Caco-2 (cell line): ENCODE measurements at regions not wholly inside any gene's neighbourhood (a gene's known extent, or its start where the extent isn't known, plus 50 kb on each side); places are given as distances from the start of the nearest gene placed in this dataset.

Source experiments
- BruUV-seq: library from RNA; stranded (reverse); fragments of 400-500 nt; replicated peaks from 2 replicates; lab custom pipeline; 2021; lab: Mats Ljungman, UMichigan
- CTCF ChIA-PET: fragments of 300-600 bp; sonication (Branson Sonifier 250); formaldehyde crosslinking; loops from one replicate; lab custom pipeline; 2022; ENCODE audit warnings: antibody characterized with exemption; lab: Charles Lee
- POLR2A ChIA-PET: fragments of 300-600 bp; sonication (Branson Sonifier 250); formaldehyde crosslinking; loops from one replicate; lab custom pipeline; 2022; ENCODE audit warnings: antibody characterized with exemption; lab: Charles Lee
- DNase-seq, 2 experiments: peaks; one replicate each; pipeline versions ENCODE4 v3.0.0 to v3.0.0-alpha.2; 2020 to 2022
- H3K27me3 ChIP-seq: replicated peaks from 2 replicates; pipeline ENCODE4 v1.6.0; 2011; ENCODE audit warnings: low read length; ENCODE audit not compliant: control insufficient read depth, insufficient read depth
- H3K36me3 ChIP-seq: 2 replicates; pipeline ENCODE4 v1.5.1; 2011; ENCODE audit warnings: low read length; ENCODE audit not compliant: control insufficient read depth, insufficient read depth
- H3K4me1 ChIP-seq: fragments of 250-450 bp; sonication (Bioruptor Pico); 2 replicates; pipeline ENCODE4 v1.5.1; 2020; ENCODE audit warnings: mild to moderate bottlenecking
- H3K4me3 ChIP-seq: 2 replicates; pipeline ENCODE4 v1.5.1; 2011; ENCODE audit warnings: low read depth, mild to moderate bottlenecking, control low read depth, low read length
- H3K9me3 ChIP-seq: fragments of 250-450 bp; sonication (Bioruptor Pico); 2 replicates; pipeline ENCODE4 v1.5.1; 2020; ENCODE audit warnings: mild to moderate bottlenecking, moderate library complexity
- H3K27ac Mint-ChIP-seq: one replicate; pipeline ENCODE4 v1.8.0; 2022; ENCODE audit warnings: mixed read lengths; ENCODE audit not compliant: unreplicated experiment
- H3K27me3 Mint-ChIP-seq: one replicate; pipeline ENCODE4 v1.8.0; 2022; ENCODE audit warnings: mixed read lengths; ENCODE audit not compliant: insufficient read depth, unreplicated experiment
- H3K36me3 Mint-ChIP-seq: one replicate; pipeline ENCODE4 v1.8.0; 2022; ENCODE audit warnings: mild to moderate bottlenecking, mixed read lengths; ENCODE audit not compliant: insufficient read depth, unreplicated experiment
- H3K4me1 Mint-ChIP-seq: one replicate; pipeline ENCODE4 v1.8.0; 2022; ENCODE audit warnings: low read depth, mixed read lengths; ENCODE audit not compliant: unreplicated experiment
- H3K4me3 Mint-ChIP-seq: one replicate; pipeline ENCODE4 v1.8.0; 2022; ENCODE audit warnings: mild to moderate bottlenecking, moderate library complexity, mixed read lengths; ENCODE audit not compliant: unreplicated experiment
- H3K9me3 Mint-ChIP-seq: one replicate; pipeline ENCODE4 v1.8.0; 2022; ENCODE audit warnings: mixed read lengths; ENCODE audit not compliant: unreplicated experiment
- intact Hi-C: fragments of 100-400 bp; cut with micrococcal nuclease; formaldehyde crosslinking; loops from one replicate; pipeline ENCODE4 v1.10.0; 2022; ENCODE audit not compliant: unreplicated experiment
- TF ChIP-seq, protein P1 (sequence below), 2 experiments: fragments of 200-600 bp in 1 of 2; IDR thresholded peaks; 1 replicate in 1 of 2; 2 replicates in 1 of 2; pipeline versions ENCODE4 v1.5.1 to v1.8.0; 2011 to 2022; ENCODE audit warnings: antibody characterized with exemption in 1 of 2, control low read depth in 1 of 2, inconsistent platforms in 1 of 2, low read depth in 1 of 2, low read length in 1 of 2, mild to moderate bottlenecking in 1 of 2, moderate library complexity in 1 of 2; ENCODE audit not compliant: insufficient read depth in 1 of 2, severe bottlenecking in 1 of 2, unreplicated experiment in 1 of 2

DNA sequence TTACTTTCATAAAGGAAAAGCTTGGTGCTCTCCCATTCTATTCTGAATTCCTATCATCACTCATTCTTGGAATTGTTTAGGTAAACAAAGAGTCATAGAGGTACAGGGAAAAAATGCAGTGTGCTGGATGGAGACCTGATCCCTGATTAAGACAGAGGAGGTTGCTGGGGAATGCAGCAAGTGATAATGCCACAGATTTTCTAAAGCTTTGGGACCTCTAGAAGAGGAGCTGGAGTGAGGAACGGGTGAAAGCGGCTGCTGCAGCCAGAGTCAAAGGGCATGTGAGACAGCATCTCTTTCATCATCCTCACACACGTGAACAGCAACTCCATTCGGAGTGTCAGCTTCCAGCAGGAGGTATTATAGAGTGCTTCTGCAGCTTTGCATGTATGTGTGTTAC is 54.9 kb upstream of the DIPK1A start:
- H3K27me3 ChIP-seq = no peaks in the 10 kb centered on the region
- CTCF ChIA-PET = interaction anchor here (0.8 kb wide), 1 partner anchor 46 kb away, joined by 3 read pairs; no protein-coding TSS in a partner anchor
- TF ChIP-seq, protein P1, sequence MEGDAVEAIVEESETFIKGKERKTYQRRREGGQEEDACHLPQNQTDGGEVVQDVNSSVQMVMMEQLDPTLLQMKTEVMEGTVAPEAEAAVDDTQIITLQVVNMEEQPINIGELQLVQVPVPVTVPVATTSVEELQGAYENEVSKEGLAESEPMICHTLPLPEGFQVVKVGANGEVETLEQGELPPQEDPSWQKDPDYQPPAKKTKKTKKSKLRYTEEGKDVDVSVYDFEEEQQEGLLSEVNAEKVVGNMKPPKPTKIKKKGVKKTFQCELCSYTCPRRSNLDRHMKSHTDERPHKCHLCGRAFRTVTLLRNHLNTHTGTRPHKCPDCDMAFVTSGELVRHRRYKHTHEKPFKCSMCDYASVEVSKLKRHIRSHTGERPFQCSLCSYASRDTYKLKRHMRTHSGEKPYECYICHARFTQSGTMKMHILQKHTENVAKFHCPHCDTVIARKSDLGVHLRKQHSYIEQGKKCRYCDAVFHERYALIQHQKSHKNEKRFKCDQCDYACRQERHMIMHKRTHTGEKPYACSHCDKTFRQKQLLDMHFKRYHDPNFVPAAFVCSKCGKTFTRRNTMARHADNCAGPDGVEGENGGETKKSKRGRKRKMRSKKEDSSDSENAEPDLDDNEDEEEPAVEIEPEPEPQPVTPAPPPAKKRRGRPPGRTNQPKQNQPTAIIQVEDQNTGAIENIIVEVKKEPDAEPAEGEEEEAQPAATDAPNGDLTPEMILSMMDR (IDR thresholded peaks at IDR 0.05; ENCODE audit: insufficient read depth in 1 of 2, low read depth in 1 of 2, low read length in 1 of 2, severe bottlenecking in 1 of 2, unreplicated experiment in 1 of 2) = no peak
- H3K27ac Mint-ChIP-seq = no peak overlapping the region
- no peak overlapping the region for H3K4me3 ChIP-seq
- H3K36me3 Mint-ChIP-seq = no peaks in the 10 kb centered on the region
- peaks cover 7% of the 10 kb centered on the region for H3K4me1 Mint-ChIP-seq
- no peaks in the 10 kb centered on the region for H3K27me3 Mint-ChIP-seq
- intact Hi-C loops = no loop called here
- no peaks in the 10 kb centered on the region for H3K9me3 Mint-ChIP-seq
- BruUV-seq = no TSS peak
- DNase-seq = no peak
- H3K4me1 ChIP-seq = peaks cover 5% of the 10 kb centered on the region
- POLR2A ChIA-PET = no interaction called here
- H3K4me3 Mint-ChIP-seq = peak overlapping the region; percentile 22
- H3K9me3 ChIP-seq = no peaks in the 10 kb centered on the region
- no peaks in the 10 kb centered on the region for H3K36me3 ChIP-seq

DNA sequence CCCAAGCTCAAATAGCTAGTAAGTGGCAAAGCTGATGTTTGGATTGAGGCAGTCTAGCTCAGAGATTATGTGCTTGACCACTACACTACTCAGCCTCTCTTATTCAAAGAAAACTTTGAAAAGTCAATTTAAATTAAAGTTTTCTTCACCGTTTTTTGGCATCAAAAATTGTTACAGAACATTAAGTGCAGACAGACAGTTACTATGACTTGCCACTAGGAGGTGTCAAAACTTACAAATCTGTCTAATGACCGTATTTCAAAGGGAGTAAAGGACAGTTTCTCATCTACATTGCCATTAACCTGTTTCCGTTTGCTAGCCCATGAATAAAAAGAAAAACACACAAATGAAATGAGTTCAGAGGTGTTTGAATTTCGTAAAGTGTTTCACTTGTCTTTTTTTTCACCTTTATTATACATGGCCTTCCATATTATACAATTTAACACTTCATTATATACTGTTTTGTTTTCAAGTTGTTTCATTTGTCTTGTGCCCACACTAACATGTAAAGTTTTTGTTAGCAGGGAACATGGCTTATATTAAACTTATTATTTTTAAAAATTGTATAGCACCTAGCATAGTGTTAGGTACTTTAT is 57.4 kb upstream of the MTF2 start:
- ChIA-PET POLR2A (no interaction called here), CTCF (interaction anchor here (2.4 kb wide), 1 partner anchor 41 kb away, joined by 7 read pairs; no protein-coding TSS in a partner anchor)
- no peak overlapping the region for H3K27ac Mint-ChIP-seq
- no peaks in the 10 kb centered on the region for H3K4me1 ChIP-seq
- no peaks in the 10 kb centered on the region for H3K27me3 Mint-ChIP-seq
- TF ChIP-seq, protein P1 (IDR thresholded peaks at IDR 0.05; ENCODE audit: insufficient read depth in 1 of 2, low read depth in 1 of 2, low read length in 1 of 2, severe bottlenecking in 1 of 2, unreplicated experiment in 1 of 2) = peak; percentile 45 to 66
- H3K4me1 Mint-ChIP-seq = peaks cover 4% of the 10 kb centered on the region
- H3K27me3 ChIP-seq = no peaks in the 10 kb centered on the region
- no TSS peak for BruUV-seq
- H3K9me3 ChIP-seq = no peaks in the 10 kb centered on the region
- no peak overlapping the region for H3K4me3 ChIP-seq
- no peak for DNase-seq
- no peaks in the 10 kb centered on the region for H3K36me3 ChIP-seq
- intact Hi-C loops = loop anchor here (1.0 kb wide), 1 partner anchor 41 kb away; no protein-coding TSS in a partner anchor
- no peak overlapping the region for H3K4me3 Mint-ChIP-seq
- no peaks in the 10 kb centered on the region for H3K36me3 Mint-ChIP-seq
- H3K9me3 Mint-ChIP-seq = no peaks in the 10 kb centered on the region

DNA sequence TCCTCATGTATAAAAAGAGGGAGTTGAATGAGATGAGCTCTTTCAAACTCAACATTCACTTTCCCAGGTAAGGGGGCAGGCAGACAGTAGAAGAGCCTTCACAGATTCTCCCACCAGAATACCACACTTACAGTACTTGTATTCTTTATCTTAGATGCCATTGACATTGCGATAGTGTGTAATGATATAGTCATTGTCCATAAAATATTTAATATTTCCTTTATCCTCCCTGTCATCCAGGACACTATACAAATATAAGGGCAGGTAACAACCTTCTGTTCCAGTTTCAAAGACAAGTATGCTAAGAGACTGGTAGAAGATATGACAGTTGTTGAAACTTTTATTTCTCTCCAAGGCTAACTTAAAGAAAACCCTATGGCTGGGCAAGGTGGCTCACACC is 56.5 kb upstream of the MTF2 start:
- TF ChIP-seq, protein P1 (IDR thresholded peaks at IDR 0.05; ENCODE audit: insufficient read depth in 1 of 2, low read depth in 1 of 2, low read length in 1 of 2, severe bottlenecking in 1 of 2, unreplicated experiment in 1 of 2) = no peak
- no peak overlapping the region for H3K27ac Mint-ChIP-seq
- no peaks in the 10 kb centered on the region for H3K36me3 Mint-ChIP-seq
- H3K4me1 Mint-ChIP-seq = no peaks in the 10 kb centered on the region
- no peak overlapping the region for H3K4me3 ChIP-seq
- CTCF ChIA-PET = interaction anchor here (0.6 to 1.0 kb wide), 2 partner anchors 20 to 42 kb away, joined by 3 read pairs; no protein-coding TSS in a partner anchor
- H3K27me3 ChIP-seq = no peaks in the 10 kb centered on the region
- H3K4me3 Mint-ChIP-seq = no peak overlapping the region
- peaks cover 3% of the 10 kb centered on the region for H3K27me3 Mint-ChIP-seq
- H3K9me3 Mint-ChIP-seq = no peaks in the 10 kb centered on the region
- DNase-seq = no peak
- H3K36me3 ChIP-seq = no peaks in the 10 kb centered on the region
- no TSS peak for BruUV-seq
- no peaks in the 10 kb centered on the region for H3K4me1 ChIP-seq
- H3K9me3 ChIP-seq = no peaks in the 10 kb centered on the region
- intact Hi-C loops = no loop called here
- POLR2A ChIA-PET = no interaction called here
